ENCODE measurements at regions not wholly inside any gene's neighbourhood (a gene's known extent, or its start where the extent isn't known, plus 50 kb on each side); places are given as distances from the start of the nearest gene placed in this dataset.

- TF ChIP-seq CTCF (IDR thresholded peaks at IDR 0.05) (no peak), POLR2A (IDR thresholded peaks at IDR 0.05) (no peak), POLR2AphosphoS5 (IDR thresholded peaks at IDR 0.05) (no peak), EP300 (IDR thresholded peaks at IDR 0.05) (no peak)
Measured at GRCh38 chr13:111938741-111939665, 127.9 kb upstream of the SOX1 start.
